NCI-H82 treated with DMSO at 0.1 percent for 48 hours (cell line): ENCODE measurements at regions not wholly inside any gene's neighbourhood (a gene's known extent, or its start where the extent isn't known, plus 50 kb on each side); places are given as distances from the start of the nearest gene placed in this dataset.
"Not testable (repeated sequence)": the region's sequence is repeated elsewhere in the genome, so short reads cannot be mapped to it uniquely, and the experiment has no call there.

Experiments used
- DNase-seq: peaks from one replicate; lab custom pipeline; 2025; ENCODE audit not compliant: unreplicated experiment; lab: John Stamatoyannopoulos, UW

DNA sequence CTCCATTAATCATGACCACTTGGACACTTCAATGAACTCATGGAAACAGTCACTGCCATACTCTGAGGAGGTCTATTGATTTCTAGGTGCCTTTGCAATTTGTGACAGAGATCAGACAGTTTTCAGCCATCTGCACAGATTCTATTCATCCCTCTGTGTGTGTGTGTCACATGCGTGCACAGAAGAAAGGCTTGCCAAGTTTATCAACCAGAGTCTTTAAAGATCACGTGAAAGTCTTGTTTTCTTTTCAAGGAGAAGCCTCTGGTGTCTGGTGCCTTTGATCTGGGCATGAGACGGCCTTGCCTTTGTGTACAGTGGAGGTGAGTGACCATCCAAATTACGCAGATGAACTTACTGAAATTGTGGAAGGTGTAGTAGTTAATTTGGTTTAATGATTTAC is 164.2 kb downstream of the VAPA start:
- DNase-seq, result no peak

DNA sequence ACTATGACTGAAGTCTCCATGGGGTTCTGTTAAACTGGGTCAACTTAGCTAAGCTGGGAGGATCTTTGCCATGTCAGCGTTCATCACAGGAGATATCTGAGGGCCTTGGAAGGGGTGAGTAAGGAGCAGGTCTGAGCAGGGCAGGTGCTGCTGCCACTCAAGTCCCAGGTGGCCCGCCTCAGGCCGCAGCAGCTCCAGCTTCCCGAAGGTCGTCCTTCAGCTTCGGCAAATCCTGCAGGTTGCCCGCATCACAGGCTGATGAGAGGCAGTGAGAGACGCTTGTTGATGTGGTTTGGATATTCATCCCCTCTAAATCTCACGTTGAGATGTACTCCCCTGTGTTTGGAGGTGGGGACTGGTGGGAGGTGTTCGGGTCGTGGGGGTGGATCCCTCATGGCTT is 166.6 kb downstream of the VAPA start:
- no peak for DNase-seq

GRCh38 chr18:10081492-10081891 is 167.7 kb downstream of the VAPA start:
- DNase-seq, result no peak

DNA sequence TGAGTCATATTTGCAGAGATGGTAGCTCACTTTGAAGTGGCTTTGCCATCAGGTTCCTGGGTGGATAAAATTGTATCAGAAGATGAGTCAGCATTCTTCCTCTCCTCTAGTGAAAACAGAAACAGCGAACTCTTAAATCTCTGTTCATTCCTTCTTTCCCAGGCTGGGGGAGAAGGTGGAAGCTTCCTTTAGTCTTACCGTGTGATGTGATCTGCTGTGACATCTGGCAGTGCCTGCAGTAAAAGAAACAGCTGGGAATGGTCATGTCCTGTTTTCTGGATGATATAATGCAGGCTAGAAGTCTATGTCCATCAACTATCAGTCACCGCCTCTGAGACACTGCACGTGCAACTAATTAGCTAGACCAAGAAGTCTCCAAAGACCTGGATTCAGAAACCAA is 171.6 kb downstream of the VAPA start:
- no peak for DNase-seq

- DNase-seq, result no peak
Measured at GRCh38 chr18:10085876-10086275, 172.1 kb downstream of the VAPA start.

GRCh38 chr18:10086458-10087210 is 172.8 kb downstream of the VAPA start:
- no peak for DNase-seq

- no peak for DNase-seq
Measured at GRCh38 chr18:10088734-10089133, 174.9 kb downstream of the VAPA start.

GRCh38 chr18:10089881-10090280 is 176.1 kb downstream of the VAPA start:
- no peak for DNase-seq

DNA sequence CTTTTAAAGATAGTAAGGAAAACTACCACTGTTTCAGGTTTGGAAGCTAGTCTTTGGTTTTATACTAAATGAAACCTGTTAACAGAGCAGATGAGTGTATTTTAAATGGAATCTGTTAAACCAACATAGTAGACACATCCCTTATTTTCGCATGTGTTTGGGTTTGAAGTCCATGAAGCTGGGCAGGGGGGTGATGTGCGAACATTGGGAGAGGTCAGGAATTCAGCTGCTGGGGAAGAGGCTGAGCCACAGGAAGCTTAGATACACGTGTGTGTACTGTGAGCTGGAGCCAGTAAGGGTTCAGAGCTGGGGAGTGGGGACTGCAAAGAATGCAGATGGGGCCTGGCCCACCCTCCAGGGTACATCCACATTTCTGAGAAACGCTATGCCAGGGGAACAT is 176.9 kb downstream of the VAPA start:
- DNase-seq, result no peak

DNA sequence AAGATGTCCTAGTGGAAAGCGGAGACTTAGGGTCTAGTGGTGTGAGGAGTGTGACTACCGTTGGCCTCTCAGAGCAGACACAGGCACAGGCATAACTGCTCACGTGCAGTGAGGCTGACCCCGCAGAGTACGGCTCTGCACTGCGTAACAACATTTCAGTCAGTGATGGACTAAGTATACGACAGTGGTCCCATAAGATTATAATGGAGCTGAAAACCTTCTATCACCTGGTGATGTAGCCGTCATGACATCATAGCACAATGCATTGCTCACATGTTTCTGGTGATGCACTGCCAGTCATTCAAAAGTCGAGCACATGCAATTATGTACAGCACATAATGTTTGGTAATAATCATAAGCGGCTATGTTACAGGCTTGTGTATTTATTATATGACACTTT is 179.6 kb downstream of the VAPA start:
- DNase-seq, result no peak

- DNase-seq, result no peak
Measured at GRCh38 chr18:10094154-10094553, 180.3 kb downstream of the VAPA start.

GRCh38 chr18:10094655-10095054 is 180.8 kb downstream of the VAPA start:
- DNase-seq, result no peak

DNA sequence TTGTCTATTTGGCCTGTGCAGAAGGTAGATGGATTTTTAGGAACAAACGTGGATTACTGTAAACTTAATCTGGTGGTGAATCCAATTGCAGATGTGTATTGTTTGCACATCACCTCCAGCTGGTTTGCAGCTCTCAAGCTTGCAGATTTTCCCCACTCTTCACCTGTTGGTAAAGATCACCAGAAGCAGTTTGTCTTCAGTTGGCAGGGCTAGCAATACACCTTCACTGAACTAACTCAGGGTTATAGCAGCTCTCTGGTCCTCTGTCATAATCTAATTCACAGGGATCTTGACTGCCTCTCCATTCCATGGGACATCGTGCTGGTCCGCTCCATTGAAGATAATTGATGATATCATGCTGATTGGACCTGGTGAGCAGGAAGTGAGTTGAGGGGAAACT is 181.5 kb downstream of the VAPA start:
- no peak for DNase-seq

DNA sequence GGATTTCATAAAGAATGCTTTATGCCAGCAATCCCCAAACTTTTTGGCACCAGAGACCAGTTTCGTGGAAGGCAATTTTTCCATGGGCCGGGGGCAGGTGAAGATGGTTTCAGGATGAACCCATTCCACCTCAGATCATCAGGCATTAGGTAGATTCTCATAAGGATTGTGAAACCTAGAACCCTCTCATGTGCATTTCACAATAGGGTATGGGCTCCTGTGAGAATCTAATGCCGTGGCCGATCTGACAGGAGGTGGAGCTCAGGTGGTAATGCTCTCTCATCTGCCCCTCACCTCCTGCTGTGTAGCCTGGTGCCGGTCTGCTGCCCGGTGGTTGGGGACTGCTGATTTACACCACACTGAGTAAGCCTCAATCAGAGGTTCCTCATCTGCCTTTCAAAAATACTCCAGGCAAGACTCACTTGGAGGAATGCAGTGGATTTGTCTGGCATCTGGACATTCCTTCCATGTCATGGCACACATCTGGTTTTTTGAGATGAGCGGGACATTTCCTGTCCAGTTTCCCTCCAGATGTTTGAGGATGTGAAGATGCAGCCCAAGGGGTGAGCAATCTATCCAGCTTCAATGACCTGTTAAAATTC is 185.8 kb downstream of the VAPA start:
- DNase-seq, result no peak

- DNase-seq, result no peak
Measured at GRCh38 chr18:10100196-10100595, 186.4 kb downstream of the VAPA start.

DNA sequence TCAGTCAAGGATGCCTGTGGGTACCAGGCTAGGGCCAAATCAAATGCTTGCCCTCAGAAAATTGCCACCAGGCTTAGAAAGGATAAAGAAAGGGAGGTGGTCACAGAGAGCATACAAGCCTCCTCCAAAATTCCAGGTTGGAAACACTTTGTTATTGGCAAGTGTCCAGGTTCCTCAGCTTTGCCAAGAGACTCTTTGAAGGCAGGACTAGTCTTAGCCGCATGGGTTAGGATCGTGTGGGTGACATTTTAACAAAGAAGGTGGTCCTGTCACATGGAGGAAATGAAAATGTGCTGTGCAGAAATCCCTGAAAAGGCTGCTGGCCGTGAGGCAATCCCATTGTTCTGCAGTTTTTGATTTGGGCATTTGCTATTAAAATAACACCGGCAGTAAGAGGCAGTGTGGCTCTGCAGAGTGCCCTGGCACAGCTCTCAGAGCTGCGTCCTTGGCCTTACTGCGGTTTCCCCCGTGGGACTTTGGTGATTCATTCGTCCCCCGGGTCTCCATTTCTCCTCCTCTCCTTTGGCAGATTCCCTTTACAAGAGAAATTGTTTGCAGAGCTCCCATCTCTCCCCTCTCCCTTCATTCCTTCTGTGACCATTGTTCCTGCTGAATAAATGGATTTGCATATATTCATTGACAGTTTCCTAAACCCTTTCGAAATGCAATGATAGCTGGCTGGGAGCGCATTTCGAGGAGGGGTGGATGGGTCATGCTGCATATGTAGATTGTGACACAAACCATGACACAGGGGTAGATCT is 187.3 kb downstream of the VAPA start:
- no peak for DNase-seq

GRCh38 chr18:10101729-10102128 is 187.9 kb downstream of the VAPA start:
- DNase-seq, result no peak

GRCh38 chr18:10105118-10105517 is 191.3 kb downstream of the VAPA start:
- DNase-seq, result not testable (repeated sequence)

GRCh38 chr18:10111191-10111590 is 197.4 kb downstream of the VAPA start:
- DNase-seq, result no peak

- no peak for DNase-seq
Measured at GRCh38 chr18:10111944-10112343, 198.1 kb downstream of the VAPA start.

DNA sequence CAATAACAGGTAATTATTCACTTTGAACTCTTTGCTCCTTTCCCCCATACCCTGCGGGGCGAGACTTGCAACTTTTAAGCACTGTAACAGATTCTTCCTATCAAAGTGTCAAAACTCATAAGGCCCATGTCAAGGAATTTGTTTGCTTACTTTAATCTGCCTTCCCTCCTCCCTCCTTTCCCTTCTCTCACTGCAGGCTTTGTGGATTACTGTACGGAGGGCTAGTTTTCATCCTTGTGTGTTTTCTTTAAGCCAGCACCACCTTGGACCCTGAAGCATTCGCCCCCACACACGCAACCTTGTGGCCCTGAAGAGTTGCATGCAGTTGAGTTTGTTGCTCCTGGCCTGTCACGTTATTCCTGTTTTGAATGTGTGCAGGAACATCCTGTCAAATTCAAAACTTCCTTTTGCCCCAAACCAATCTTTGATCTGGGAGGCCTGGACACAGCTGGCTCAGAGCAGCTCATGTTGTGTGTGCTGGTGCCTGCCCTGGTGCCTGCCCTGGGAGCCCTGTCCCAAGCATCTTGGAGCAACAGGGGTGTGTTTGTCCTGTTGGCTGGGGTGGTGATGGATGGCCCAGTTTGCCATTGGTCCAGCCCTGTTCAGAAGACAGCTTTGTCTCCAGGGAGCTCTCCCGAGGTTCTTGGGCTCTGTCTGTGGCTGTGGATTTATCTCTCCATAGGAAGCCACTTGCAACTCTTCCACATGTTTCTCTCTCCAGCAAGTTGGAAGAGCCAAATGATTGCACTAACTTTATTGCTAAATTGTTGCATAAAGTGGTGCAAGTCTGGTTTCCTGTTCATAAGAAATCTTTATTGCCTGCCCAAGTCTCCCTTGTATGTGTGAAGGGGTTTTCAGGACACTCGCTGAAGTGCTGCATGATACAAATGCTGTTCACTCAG is 199.6 kb downstream of the VAPA start:
- no peak for DNase-seq
